GM20000 (cell line): ENCODE measurements at regions not wholly inside any gene's neighbourhood (a gene's known extent, or its start where the extent isn't known, plus 50 kb on each side); places are given as distances from the start of the nearest gene placed in this dataset.

Experiments
- DNase-seq: peaks from one replicate; pipeline ENCODE4 v3.0.0; 2012; ENCODE audit warnings: low spot score
- CTCF ChIP-seq: IDR thresholded peaks from 2 replicates; pipeline ENCODE4 v1.5.1; 2012; ENCODE audit warnings: mild to moderate bottlenecking, control low read depth; ENCODE audit errors: extremely low read depth, missing control alignments

- DNase-seq, result no peak
- TF ChIP-seq CTCF, result no peak
Measured at GRCh38 chr6:43876602-43877001, 106.6 kb downstream of the VEGFA start.

GRCh38 chr6:43875849-43876572, 106.0 kb downstream of the VEGFA start:
- TF ChIP-seq CTCF, result no peak
- no peak for DNase-seq

GRCh38 chr6:43874814-43875590, 105.0 kb downstream of the VEGFA start:
- DNase-seq, result no peak
- no peak for TF ChIP-seq CTCF

GRCh38 chr6:43873806-43874714, 104.0 kb downstream of the VEGFA start:
- no peak for DNase-seq
- TF ChIP-seq CTCF, result no peak

GRCh38 chr6:43871933-43872332, 101.9 kb downstream of the VEGFA start:
- TF ChIP-seq CTCF, result no peak

GRCh38 chr6:43871284-43871683, 101.3 kb downstream of the VEGFA start:
- DNase-seq, result no peak
- no peak for TF ChIP-seq CTCF

More at GRCh38 chr6:43871933-43872332, 101.9 kb downstream of the VEGFA start:
- DNase-seq, result no peak
